ENCODE measurements at regions not wholly inside any gene's neighbourhood (a gene's known extent, or its start where the extent isn't known, plus 50 kb on each side); places are given as distances from the start of the nearest gene placed in this dataset.

GRCh38 chr20:24063100-24063499 lies 74.5 kb upstream of the GGTLC1 start:
- Histone ChIP-seq H3K9me3 (ENCODE audit: control insufficient read depth in 4 of 4, insufficient read depth in 3 of 4, low read length in 3 of 4) (no peaks in the 10 kb centered on the region), H3K4me1 (ENCODE audit: control insufficient read depth in 5 of 5, insufficient read depth in 5 of 5, low read length in 5 of 5) (no peaks in the 10 kb centered on the region), H3K27me3 (ENCODE audit: control insufficient read depth in 3 of 3, insufficient read depth in 3 of 3, low read length in 2 of 3) (peaks cover 0 to 2% (median 0%) of the 10 kb centered on the region in 3 donors), H3K9ac (ENCODE audit: insufficient read depth in 1 of 2, low read length in 2 of 2) (no peak overlapping the region), H3K36me3 (ENCODE audit: control insufficient read depth in 4 of 4, insufficient read depth in 4 of 4, low read length in 4 of 4) (no peaks in the 10 kb centered on the region), H3K27ac (ENCODE audit: low read depth in 1 of 2, low read length in 1 of 2) (no peak overlapping the region), H3K4me3 (no peak overlapping the region)
- ATAC-seq (ENCODE audit: insufficient read depth, low FRiP score) (no peak), DNase-seq (no peak)
- no peak for TF ChIP-seq CTCF (IDR thresholded peaks at IDR 0.05; ENCODE audit: control extremely low read depth, extremely low read depth)
- 90 to 92% methylated on average over 5 of the region's 5 CpGs for WGBS, 2 donors

- Histone ChIP-seq H3K4me3 (no peak overlapping the region), H3K27me3 (ENCODE audit: control insufficient read depth in 3 of 3, insufficient read depth in 3 of 3, low read length in 2 of 3) (peaks cover 0 to 2% (median 0%) of the 10 kb centered on the region in 3 donors), H3K9me3 (ENCODE audit: control insufficient read depth in 4 of 4, insufficient read depth in 3 of 4, low read length in 3 of 4) (no peaks in the 10 kb centered on the region), H3K9ac (ENCODE audit: insufficient read depth in 1 of 2, low read length in 2 of 2) (no peak overlapping the region), H3K36me3 (ENCODE audit: control insufficient read depth in 4 of 4, insufficient read depth in 4 of 4, low read length in 4 of 4) (no peaks in the 10 kb centered on the region), H3K27ac (ENCODE audit: low read depth in 1 of 2, low read length in 1 of 2) (no peak overlapping the region), H3K4me1 (ENCODE audit: control insufficient read depth in 5 of 5, insufficient read depth in 5 of 5, low read length in 5 of 5) (no peaks in the 10 kb centered on the region)
- WGBS, 2 donors = 52 to 80% methylated on average over 13 of the region's 13 CpGs
- no peak for DNase-seq
- no peak for TF ChIP-seq CTCF (IDR thresholded peaks at IDR 0.05; ENCODE audit: control extremely low read depth, extremely low read depth)
- no peak for ATAC-seq (ENCODE audit: insufficient read depth, low FRiP score)
Observed at GRCh38 chr20:24060851-24061590, 72.4 kb upstream of the GGTLC1 start.

- DNase-seq (no peak), ATAC-seq (ENCODE audit: insufficient read depth, low FRiP score) (no peak)
- Histone ChIP-seq H3K9ac (ENCODE audit: insufficient read depth in 1 of 2, low read length in 2 of 2) (no peak overlapping the region), H3K4me3 (no peak overlapping the region), H3K27ac (ENCODE audit: low read depth in 1 of 2, low read length in 1 of 2) (no peak overlapping the region), H3K4me1 (ENCODE audit: control insufficient read depth in 5 of 5, insufficient read depth in 5 of 5, low read length in 5 of 5) (no peaks in the 10 kb centered on the region), H3K27me3 (ENCODE audit: control insufficient read depth in 3 of 3, insufficient read depth in 3 of 3, low read length in 2 of 3) (peaks cover 0 to 2% (median 0%) of the 10 kb centered on the region in 3 donors), H3K9me3 (ENCODE audit: control insufficient read depth in 4 of 4, insufficient read depth in 3 of 4, low read length in 3 of 4) (no peaks in the 10 kb centered on the region), H3K36me3 (ENCODE audit: control insufficient read depth in 4 of 4, insufficient read depth in 4 of 4, low read length in 4 of 4) (no peaks in the 10 kb centered on the region)
- no peak for TF ChIP-seq CTCF (IDR thresholded peaks at IDR 0.05; ENCODE audit: control extremely low read depth, extremely low read depth)
- 90 to 94% methylated on average over 5 of the region's 5 CpGs for WGBS, 2 donors
Observed at GRCh38 chr20:24059174-24059573, 70.6 kb upstream of the GGTLC1 start.

GRCh38 chr20:24056491-24056890 lies 67.9 kb upstream of the GGTLC1 start:
- Histone ChIP-seq H3K9ac (ENCODE audit: insufficient read depth in 1 of 2, low read length in 2 of 2) (no peak overlapping the region), H3K27me3 (ENCODE audit: control insufficient read depth in 3 of 3, insufficient read depth in 3 of 3, low read length in 2 of 3) (no peaks in the 10 kb centered on the region), H3K4me3 (no peak overlapping the region), H3K4me1 (ENCODE audit: control insufficient read depth in 5 of 5, insufficient read depth in 5 of 5, low read length in 5 of 5) (no peaks in the 10 kb centered on the region), H3K9me3 (ENCODE audit: control insufficient read depth in 4 of 4, insufficient read depth in 3 of 4, low read length in 3 of 4) (no peaks in the 10 kb centered on the region), H3K27ac (ENCODE audit: low read depth in 1 of 2, low read length in 1 of 2) (no peak overlapping the region), H3K36me3 (ENCODE audit: control insufficient read depth in 4 of 4, insufficient read depth in 4 of 4, low read length in 4 of 4) (no peaks in the 10 kb centered on the region)
- WGBS, 2 donors = 49 to 84% methylated on average over 1 of the region's 1 CpG
- DNase-seq (peak in 2 of 3 donors; percentile 54 to 66), ATAC-seq (ENCODE audit: insufficient read depth, low FRiP score) (no peak)
- no peak for TF ChIP-seq CTCF (IDR thresholded peaks at IDR 0.05; ENCODE audit: control extremely low read depth, extremely low read depth)
